NOMO-1 treated with dmso at 0.1 percent for 144 hours (cell line): ENCODE measurements at regions not wholly inside any gene's neighbourhood (a gene's known extent, or its start where the extent isn't known, plus 50 kb on each side); places are given as distances from the start of the nearest gene placed in this dataset.
A peak's percentile ranks its signal among the peaks of the same experiment; 100 is the strongest.
"Not testable (repeated sequence)": the region's sequence is repeated elsewhere in the genome, so short reads cannot be mapped to it uniquely, and the experiment has no call there.

ENCODE experiments used
- DNase-seq: peaks from one replicate; lab custom pipeline; 2025; ENCODE audit not compliant: unreplicated experiment; lab: John Stamatoyannopoulos, UW

GRCh38 chr6:11427723-11428245, 109.8 kb upstream of the TMEM170B start:
- DNase-seq: no peak

GRCh38 chr6:11427091-11427722, 110.3 kb upstream of the TMEM170B start:
- DNase-seq: no peak

- no peak for DNase-seq
These were observed 111.0 kb upstream of the TMEM170B start for GRCh38 chr6:11426571-11426970.

- no peak for DNase-seq
These were observed 111.7 kb upstream of the TMEM170B start for GRCh38 chr6:11425876-11426275.

GRCh38 chr6:11425431-11425871, 112.1 kb upstream of the TMEM170B start:
- no peak for DNase-seq

GRCh38 chr6:11424395-11425034, 113.0 kb upstream of the TMEM170B start:
- no peak for DNase-seq

- no peak for DNase-seq
These were observed 113.9 kb upstream of the TMEM170B start for GRCh38 chr6:11423667-11424066.

GRCh38 chr6:11423072-11423471, 114.5 kb upstream of the TMEM170B start:
- no peak for DNase-seq

GRCh38 chr6:11419763-11420453, 117.6 kb upstream of the TMEM170B start:
- no peak for DNase-seq

GRCh38 chr6:11418290-11418905, 119.2 kb upstream of the TMEM170B start:
- DNase-seq: no peak

- no peak for DNase-seq
These were observed 120.5 kb upstream of the TMEM170B start for GRCh38 chr6:11416936-11417576.

- DNase-seq: not testable (repeated sequence)
These were observed 121.2 kb upstream of the TMEM170B start for GRCh38 chr6:11416099-11416935.

- DNase-seq: no peak
These were observed 122.0 kb upstream of the TMEM170B start for GRCh38 chr6:11415557-11415956.

GRCh38 chr6:11414176-11414963, 123.2 kb upstream of the TMEM170B start:
- no peak for DNase-seq

GRCh38 chr6:11413728-11414127, 123.8 kb upstream of the TMEM170B start:
- peak; percentile 50 for DNase-seq

GRCh38 chr6:11413117-11413687, 124.3 kb upstream of the TMEM170B start:
- no peak for DNase-seq

GRCh38 chr6:11412616-11413015, 124.9 kb upstream of the TMEM170B start:
- DNase-seq: no peak

GRCh38 chr6:11412011-11412424, 125.5 kb upstream of the TMEM170B start:
- no peak for DNase-seq

- DNase-seq: no peak
These were observed 126.0 kb upstream of the TMEM170B start for GRCh38 chr6:11411593-11411992.
